ENCODE measurements at regions not wholly inside any gene's neighbourhood (a gene's known extent, or its start where the extent isn't known, plus 50 kb on each side); places are given as distances from the start of the nearest gene placed in this dataset.
A peak's percentile ranks its signal among the peaks of the same experiment; 100 is the strongest.

GRCh38 chr7:46723742-46724141, 802.7 kb upstream of the IGFBP3 start:
- no peak for DNase-seq (ENCODE audit: low read depth)

DNA sequence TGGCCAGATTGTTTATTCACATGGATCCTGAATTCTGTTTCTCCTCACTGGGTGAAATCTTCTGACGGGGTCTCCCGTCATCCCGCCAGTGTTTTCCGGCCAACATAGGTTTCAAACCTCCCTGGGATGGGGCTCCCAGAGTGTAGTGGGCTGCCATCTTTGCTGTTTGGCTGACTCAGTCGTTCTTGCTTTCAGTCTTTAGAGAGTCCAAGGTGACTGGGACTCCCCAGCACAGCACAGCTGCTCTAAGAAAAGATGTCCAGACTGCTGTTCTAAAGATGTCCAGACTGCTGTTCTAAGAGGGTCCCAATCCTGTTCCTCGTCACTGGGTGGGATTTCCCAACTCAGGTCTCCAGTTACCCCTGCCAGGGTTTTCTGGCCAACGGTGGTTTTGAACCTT, 801.9 kb upstream of the IGFBP3 start:
- no peak for DNase-seq (ENCODE audit: low read depth)

GRCh38 chr7:46720761-46721160, 799.7 kb upstream of the IGFBP3 start:
- no peak for DNase-seq (ENCODE audit: low read depth)

DNA sequence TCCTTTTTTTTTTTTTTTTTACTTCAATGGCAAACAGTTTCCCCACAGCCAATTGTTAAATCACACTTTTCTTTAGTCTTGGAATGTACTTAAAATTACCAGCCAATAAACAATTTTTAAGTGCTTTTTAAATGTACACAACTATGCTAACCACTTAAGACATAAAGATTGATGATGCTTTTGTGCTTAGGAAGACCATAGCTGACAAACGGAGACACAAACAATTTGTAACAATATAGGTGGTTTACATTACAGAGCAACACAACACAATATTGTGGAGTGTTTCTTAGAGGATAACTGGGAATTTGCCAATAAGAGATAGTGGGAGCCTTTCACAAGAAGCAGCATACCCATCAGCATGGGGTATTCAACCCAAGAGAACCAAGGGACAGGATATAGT, 798.5 kb upstream of the IGFBP3 start:
- DNase-seq (ENCODE audit: low read depth) = no peak

- no peak for DNase-seq (ENCODE audit: low read depth)
Observed at GRCh38 chr7:46716926-46717325, 795.9 kb upstream of the IGFBP3 start.

- no peak for DNase-seq (ENCODE audit: low read depth)
Observed at GRCh38 chr7:46715579-46715978, 794.5 kb upstream of the IGFBP3 start.

DNA sequence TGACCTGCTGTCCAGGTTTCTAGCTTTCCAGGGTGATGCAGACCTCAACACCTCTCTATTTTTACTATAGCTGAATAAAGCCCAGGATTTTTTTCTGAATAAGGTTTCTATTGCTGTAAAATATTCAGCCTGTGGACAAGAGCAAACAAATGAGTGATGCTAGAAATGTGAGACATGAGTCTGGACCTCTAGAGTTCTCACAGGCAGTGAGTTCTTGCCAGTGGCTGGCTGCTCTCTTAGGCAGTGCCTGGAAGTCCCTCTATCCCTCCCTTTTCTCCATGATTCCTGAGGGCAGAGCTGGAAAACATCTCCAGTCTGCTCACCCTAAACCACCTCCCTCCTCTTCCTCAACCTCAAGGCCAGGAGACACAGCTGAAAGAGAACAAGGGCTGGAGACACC, 793.8 kb upstream of the IGFBP3 start:
- no peak for DNase-seq (ENCODE audit: low read depth)

- no peak for DNase-seq (ENCODE audit: low read depth)
Observed at GRCh38 chr7:46713868-46714596, 793.0 kb upstream of the IGFBP3 start.

DNA sequence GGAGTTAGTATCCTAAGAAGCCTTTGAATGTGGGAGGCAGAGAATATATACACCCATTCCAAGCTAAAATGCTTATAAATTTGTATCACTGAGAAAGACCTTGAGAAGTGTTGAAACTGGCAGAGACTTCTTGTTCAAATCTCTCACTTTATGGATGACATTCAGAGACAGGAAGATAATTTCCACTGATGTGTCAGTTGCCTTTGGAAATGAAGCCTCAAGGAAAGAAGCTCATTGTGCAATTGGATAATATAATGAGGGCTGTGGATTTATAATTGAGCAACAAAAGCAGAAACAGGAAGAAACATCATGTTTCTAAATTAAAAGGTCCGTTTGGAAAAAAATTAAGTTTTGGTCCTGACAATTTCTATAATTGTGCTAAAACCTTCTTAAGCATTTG, 789.9 kb upstream of the IGFBP3 start:
- no peak for DNase-seq (ENCODE audit: low read depth)

DNA sequence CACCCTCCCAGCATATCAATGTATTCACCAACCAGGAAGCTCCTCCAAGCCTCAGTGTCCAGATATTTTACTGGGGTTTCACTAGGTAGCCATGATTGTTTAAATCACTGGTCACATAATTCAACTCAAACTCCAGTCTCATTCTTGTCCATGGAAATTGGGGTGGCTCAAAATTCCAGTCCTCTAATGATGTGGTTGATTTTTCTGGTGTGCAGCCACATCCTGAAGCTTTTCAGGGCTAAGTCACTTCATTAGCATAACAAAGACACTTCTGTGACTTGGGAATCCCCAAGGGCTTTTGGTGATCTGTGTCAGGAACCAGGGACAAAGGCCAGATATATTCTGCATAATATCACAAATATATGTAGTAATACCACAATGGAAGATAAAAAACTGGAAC, 786.9 kb upstream of the IGFBP3 start:
- no peak for DNase-seq (ENCODE audit: low read depth)

DNA sequence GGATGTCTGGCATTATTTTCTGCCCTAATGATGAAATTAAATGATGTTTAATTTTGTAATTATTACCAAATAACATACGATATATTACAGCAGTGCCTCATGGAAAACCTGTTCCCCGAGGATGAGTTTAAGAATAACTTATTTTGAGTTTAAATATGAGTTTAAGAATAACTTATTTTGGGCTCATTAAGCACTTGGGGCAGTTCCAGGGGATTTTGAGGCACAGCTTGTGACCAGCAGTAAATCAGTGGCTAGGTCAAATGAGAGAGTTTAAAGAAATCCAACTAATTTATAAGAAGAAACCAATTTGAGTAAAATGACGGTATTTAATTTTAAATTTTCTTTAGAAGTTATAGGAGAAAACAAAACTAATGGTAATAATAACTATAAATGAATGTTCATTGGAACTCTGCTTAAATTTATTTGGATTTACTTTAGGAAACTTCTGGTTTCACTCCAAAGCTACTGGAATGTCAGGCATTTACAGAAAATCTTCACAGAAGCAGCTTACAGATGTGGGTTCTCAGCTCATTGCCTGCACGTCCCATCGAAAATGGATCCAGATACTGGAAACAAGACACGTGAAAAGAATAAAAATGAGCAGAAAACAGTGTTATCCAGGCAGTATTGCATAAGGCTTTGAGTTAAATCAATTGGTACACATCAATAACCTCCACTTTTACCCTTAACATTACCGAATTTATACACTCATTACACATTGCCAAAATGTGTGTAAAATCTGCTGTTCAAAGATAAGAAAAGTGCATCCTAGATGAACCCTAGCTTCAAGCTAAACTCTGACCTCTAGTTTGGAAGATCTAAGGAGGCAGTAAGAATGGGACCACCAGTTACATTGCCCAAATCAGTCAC, 784.5 kb upstream of the IGFBP3 start:
- DNase-seq (ENCODE audit: low read depth) = peak; percentile 72

GRCh38 chr7:46696741-46697140, 775.7 kb upstream of the IGFBP3 start:
- no peak for DNase-seq (ENCODE audit: low read depth)

- no peak for DNase-seq (ENCODE audit: low read depth)
Observed at GRCh38 chr7:46695051-46695708, 774.1 kb upstream of the IGFBP3 start.

- no peak for DNase-seq (ENCODE audit: low read depth)
Observed at GRCh38 chr7:46694058-46694457, 773.0 kb upstream of the IGFBP3 start.

GRCh38 chr7:46687203-46687602, 766.1 kb upstream of the IGFBP3 start:
- no peak for DNase-seq (ENCODE audit: low read depth)

DNA sequence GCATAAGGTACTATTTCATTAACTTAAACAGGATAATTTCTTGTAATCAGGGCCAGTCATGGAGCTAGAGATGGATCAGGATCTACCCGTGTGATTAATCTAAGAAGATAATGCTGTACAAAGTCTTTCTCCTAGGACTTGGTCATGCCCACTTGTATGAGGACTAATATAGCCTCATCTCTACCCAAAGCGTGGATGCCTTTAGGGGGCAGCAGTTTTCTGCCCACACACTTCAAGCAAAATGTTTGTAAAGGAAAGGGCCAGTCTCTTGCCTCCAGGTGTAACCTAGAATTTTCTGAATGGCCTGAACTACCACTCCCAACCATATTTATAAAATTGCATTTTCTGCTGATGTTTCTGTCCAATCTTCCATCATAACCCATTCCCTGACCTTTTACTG, 764.0 kb upstream of the IGFBP3 start:
- no peak for DNase-seq (ENCODE audit: low read depth)

- DNase-seq (ENCODE audit: low read depth) = no peak
Observed at GRCh38 chr7:46682836-46683624, 762.0 kb upstream of the IGFBP3 start.

DNA sequence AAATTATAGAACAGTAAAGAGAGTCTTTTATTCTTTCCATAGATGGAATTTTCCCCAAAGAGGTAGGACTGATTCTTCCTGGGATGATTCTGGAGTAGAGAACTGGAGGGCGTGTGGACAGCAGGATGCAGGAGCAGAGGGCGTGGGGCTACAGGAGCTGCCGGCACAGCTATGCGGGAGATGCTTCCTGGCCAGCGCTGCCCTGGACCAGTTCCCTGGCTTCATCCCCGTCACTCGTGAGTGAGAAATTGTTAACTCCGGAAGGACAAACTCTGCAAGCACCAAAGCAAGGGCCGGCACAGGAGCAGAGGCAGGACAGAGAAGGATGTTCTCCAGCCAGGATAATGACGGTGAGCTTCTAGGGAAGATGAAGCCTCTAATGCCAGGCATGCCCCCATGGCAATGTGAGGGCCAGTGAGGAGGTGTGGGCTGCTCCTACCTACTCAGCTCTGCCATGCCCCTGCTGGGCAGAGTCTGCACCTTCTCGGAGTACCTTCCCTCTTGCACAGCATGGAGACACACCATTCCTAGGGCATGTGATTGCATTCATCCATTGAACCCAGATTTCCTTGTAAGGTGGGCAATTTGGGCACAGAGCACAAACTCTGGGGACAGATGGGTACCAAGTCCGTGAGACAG, 760.9 kb upstream of the IGFBP3 start:
- DNase-seq (ENCODE audit: low read depth) = no peak

DNA sequence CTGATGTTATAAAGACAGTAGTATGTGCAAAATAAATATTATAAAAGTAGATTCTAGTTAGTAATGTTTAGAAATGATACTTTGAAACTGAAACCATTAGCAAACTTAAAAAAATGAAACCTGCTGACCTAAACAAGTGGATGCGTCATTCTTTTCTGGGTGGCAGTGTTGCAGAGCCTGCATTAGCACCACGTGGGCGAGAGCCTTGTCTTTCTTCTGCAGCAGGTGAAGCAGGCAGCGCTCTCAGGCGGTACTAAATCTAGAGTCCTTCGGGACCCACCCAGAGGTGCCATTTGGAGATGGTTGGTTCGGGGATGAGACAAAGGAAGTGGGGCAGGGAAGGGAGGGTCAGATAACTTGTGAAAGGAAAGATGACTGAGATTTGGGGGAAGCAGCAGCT, 759.1 kb upstream of the IGFBP3 start:
- DNase-seq (ENCODE audit: low read depth) = no peak

- DNase-seq (ENCODE audit: low read depth) = no peak
Observed at GRCh38 chr7:46679671-46680070, 758.6 kb upstream of the IGFBP3 start.

- DNase-seq (ENCODE audit: low read depth) = no peak
Observed at GRCh38 chr7:46678421-46678820, 757.3 kb upstream of the IGFBP3 start.

Data from forelimb muscle (tissue), 1 donor.